ENCODE measurements at regions not wholly inside any gene's neighbourhood (a gene's known extent, or its start where the extent isn't known, plus 50 kb on each side); places are given as distances from the start of the nearest gene placed in this dataset.

GRCh38 chr5:38643616-38644015 is 87.2 kb upstream of the LIFR start:
- H3K9ac ChIP-seq (ENCODE audit: insufficient read depth, low read depth, low read length): no peak overlapping the region
- H3K4me1 ChIP-seq (ENCODE audit: insufficient read depth, low read length): no peaks in the 10 kb centered on the region
- ATAC-seq (no peak), DNase-seq (ENCODE audit: low spot score) (no peak), FAIRE-seq (no peak)
- intact Hi-C loops (cut with micrococcal nuclease; ENCODE audit: unreplicated experiment) (no loop called here), in situ Hi-C loops (cut with HindIII; ENCODE audit: extremely low pct_ligation_motif_present, low pct_unique_long_range_greater_than_20kb) (no loop called here)
- H3K9me3 ChIP-seq (ENCODE audit: low read length): no peaks in the 10 kb centered on the region
- H3K4me3 ChIP-seq (replicated peaks in 1 of 3; ENCODE audit: insufficient read depth in 1 of 3, low read depth in 2 of 3, low read length in 3 of 3): no peak overlapping the region
- TF ChIP-seq ZSCAN22 (CRISPR knock-in tag; IDR thresholded peaks at IDR 0.05) (no peak), ZFP91 (CRISPR knock-in tag; IDR thresholded peaks at IDR 0.05; ENCODE audit: borderline replicate concordance) (no peak), ZNF101 (CRISPR knock-in tag; IDR thresholded peaks at IDR 0.05; ENCODE audit: borderline replicate concordance, low read depth) (no peak), FOXA1 (IDR thresholded peaks at IDR 0.05) (no peak), FOXA1 (CRISPR knock-in tag; IDR thresholded peaks at IDR 0.05) (no peak), ZNF333 (CRISPR knock-in tag; IDR thresholded peaks at IDR 0.05; ENCODE audit: borderline replicate concordance) (no peak), ZMYM3 (CRISPR knock-in tag; IDR thresholded peaks at IDR 0.05) (no peak), ZSCAN5A (CRISPR knock-in tag; IDR thresholded peaks at IDR 0.05; ENCODE audit: borderline replicate concordance) (no peak), ZNF232 (CRISPR knock-in tag; IDR thresholded peaks at IDR 0.05; ENCODE audit: borderline replicate concordance) (no peak), MTF2 (CRISPR knock-in tag; IDR thresholded peaks at IDR 0.05; ENCODE audit: borderline replicate concordance) (no peak), ZNF563 (CRISPR knock-in tag; IDR thresholded peaks at IDR 0.05) (no peak), RFX5 (IDR thresholded peaks at IDR 0.05; ENCODE audit: low read depth, low read length) (no peak), NFYB (CRISPR knock-in tag; IDR thresholded peaks at IDR 0.05) (no peak)
- ChIA-PET CTCF (ENCODE audit: low intra/inter-chr PET ratio, low total read pairs) (no interaction called here), POLR2A (no interaction called here)
- H2AFZ ChIP-seq (ENCODE audit: low read length): no peak overlapping the region
- no peak overlapping the region for H3K4me2 ChIP-seq (ENCODE audit: low read depth, low read length)
- no peaks in the 10 kb centered on the region for H4K20me1 ChIP-seq (ENCODE audit: insufficient read depth, low read length)
- WGBS (ENCODE audit: low lambda C conversion rate): 49% methylated on average over 4 of the region's 4 CpGs
- no peaks in the 10 kb centered on the region for H3K79me2 ChIP-seq (ENCODE audit: insufficient read depth, low read length)
- no peaks in the 10 kb centered on the region for H3K36me3 ChIP-seq (replicated peaks in 1 of 2; ENCODE audit: control insufficient read depth in 1 of 2, insufficient read depth in 2 of 2, low read length in 2 of 2)
- H3K27ac ChIP-seq (ENCODE audit: extremely low read length, insufficient read depth, low read length): no peak overlapping the region
- peaks cover 0 to 17% of the 10 kb centered on the region in 2 experiments; a peak in 1 of 5 replicates for H3K27me3 ChIP-seq (ENCODE audit: control insufficient read depth in 1 of 2, insufficient read depth in 2 of 2, low read length in 2 of 2)
- no TSS peak for BruUV-seq (replicated peaks)
